ENCODE measurements at regions not wholly inside any gene's neighbourhood (a gene's known extent, or its start where the extent isn't known, plus 50 kb on each side); places are given as distances from the start of the nearest gene placed in this dataset.

DNA sequence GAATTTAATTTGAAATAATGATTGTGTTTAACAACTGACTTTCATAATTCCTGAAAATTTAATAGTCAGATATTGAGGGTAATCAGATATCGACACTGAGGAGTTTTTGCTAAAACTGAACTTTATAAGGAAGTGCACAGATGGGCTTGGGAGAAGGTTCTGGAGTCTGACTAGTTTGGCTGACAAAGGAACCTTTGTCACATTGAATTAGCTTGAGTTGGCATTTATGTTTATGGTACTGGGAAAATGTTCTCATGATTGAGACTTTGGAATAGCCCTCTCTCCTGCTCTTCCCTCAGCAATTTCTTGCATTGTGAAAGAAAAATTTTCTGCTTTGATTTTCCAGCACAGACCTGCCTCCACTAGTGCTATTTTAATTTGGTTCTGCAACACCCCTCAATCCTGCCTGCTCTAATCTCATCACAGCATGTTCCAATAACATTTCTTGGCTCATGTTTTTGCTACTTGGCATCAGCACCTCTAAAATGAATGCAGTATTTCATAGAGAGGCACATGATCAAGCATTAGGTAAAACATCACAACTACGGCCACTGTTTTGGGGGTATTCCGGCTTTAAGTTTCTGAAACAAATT is 133.9 kb upstream of the FSHR start:
- Histone ChIP-seq H3K36me3 (ENCODE audit: control insufficient read depth, insufficient read depth, low read length) (no peaks in the 10 kb centered on the region), H3K27me3 (replicated peaks; ENCODE audit: control insufficient read depth, insufficient read depth, low read length) (no peaks in the 10 kb centered on the region), H3K4me3 (replicated peaks; ENCODE audit: low read depth, low read length) (no peak overlapping the region)
- TF ChIP-seq CTCF (IDR thresholded peaks at IDR 0.05; ENCODE audit: insufficient read depth, low read length, poor library complexity, severe bottlenecking): no peak
- DNase-seq (ENCODE audit: extremely low read depth, insufficient read length): no peak

DNA sequence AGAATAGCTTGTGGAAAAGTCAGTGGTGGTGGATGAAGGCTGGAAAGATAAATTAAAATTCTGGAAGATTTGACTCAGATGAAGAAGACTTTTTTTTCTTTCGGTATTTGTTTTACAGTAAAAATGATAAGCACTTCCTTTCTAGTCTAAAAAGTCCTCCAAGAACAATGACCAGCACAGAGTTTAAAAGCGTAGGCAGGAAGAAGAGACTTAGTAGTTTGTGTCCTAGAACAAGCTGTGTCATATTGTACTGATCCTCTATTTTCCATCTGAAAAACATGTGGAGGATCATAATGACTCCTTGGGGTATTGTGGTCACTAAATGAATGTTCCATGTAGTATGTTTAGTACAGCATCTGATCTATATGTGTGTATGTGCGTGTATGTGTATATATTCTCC is 132.4 kb upstream of the FSHR start:
- no peak for DNase-seq (ENCODE audit: extremely low read depth, insufficient read length)
- Histone ChIP-seq H3K27me3 (replicated peaks; ENCODE audit: control insufficient read depth, insufficient read depth, low read length) (no peaks in the 10 kb centered on the region), H3K4me3 (replicated peaks; ENCODE audit: low read depth, low read length) (no peak overlapping the region), H3K36me3 (ENCODE audit: control insufficient read depth, insufficient read depth, low read length) (no peaks in the 10 kb centered on the region)
- no peak for TF ChIP-seq CTCF (IDR thresholded peaks at IDR 0.05; ENCODE audit: insufficient read depth, low read length, poor library complexity, severe bottlenecking)

GRCh38 chr2:49286045-49286444 is 131.7 kb upstream of the FSHR start:
- TF ChIP-seq CTCF (IDR thresholded peaks at IDR 0.05; ENCODE audit: insufficient read depth, low read length, poor library complexity, severe bottlenecking): no peak
- Histone ChIP-seq H3K27me3 (replicated peaks; ENCODE audit: control insufficient read depth, insufficient read depth, low read length) (no peaks in the 10 kb centered on the region), H3K36me3 (ENCODE audit: control insufficient read depth, insufficient read depth, low read length) (no peaks in the 10 kb centered on the region), H3K4me3 (replicated peaks; ENCODE audit: low read depth, low read length) (no peak overlapping the region)
- DNase-seq (ENCODE audit: extremely low read depth, insufficient read length): no peak

- no peaks in the 10 kb centered on the region for H3K36me3 ChIP-seq (ENCODE audit: control insufficient read depth, insufficient read depth, low read length)
- no peak for TF ChIP-seq CTCF (IDR thresholded peaks at IDR 0.05; ENCODE audit: insufficient read depth, low read length, poor library complexity, severe bottlenecking)
- no peaks in the 10 kb centered on the region for H3K27me3 ChIP-seq (replicated peaks; ENCODE audit: control insufficient read depth, insufficient read depth, low read length)
- DNase-seq (ENCODE audit: extremely low read depth, insufficient read length): no peak
- no peak overlapping the region for H3K4me3 ChIP-seq (replicated peaks; ENCODE audit: low read depth, low read length)
Observed at GRCh38 chr2:49278561-49278960, 124.2 kb upstream of the FSHR start.

- Histone ChIP-seq H3K27me3 (replicated peaks; ENCODE audit: control insufficient read depth, insufficient read depth, low read length) (no peaks in the 10 kb centered on the region), H3K4me3 (replicated peaks; ENCODE audit: low read depth, low read length) (no peak overlapping the region), H3K36me3 (ENCODE audit: control insufficient read depth, insufficient read depth, low read length) (no peaks in the 10 kb centered on the region)
- DNase-seq (ENCODE audit: extremely low read depth, insufficient read length): no peak
- TF ChIP-seq CTCF (IDR thresholded peaks at IDR 0.05; ENCODE audit: insufficient read depth, low read length, poor library complexity, severe bottlenecking): no peak
Observed at GRCh38 chr2:49278141-49278540, 123.8 kb upstream of the FSHR start.

DNA sequence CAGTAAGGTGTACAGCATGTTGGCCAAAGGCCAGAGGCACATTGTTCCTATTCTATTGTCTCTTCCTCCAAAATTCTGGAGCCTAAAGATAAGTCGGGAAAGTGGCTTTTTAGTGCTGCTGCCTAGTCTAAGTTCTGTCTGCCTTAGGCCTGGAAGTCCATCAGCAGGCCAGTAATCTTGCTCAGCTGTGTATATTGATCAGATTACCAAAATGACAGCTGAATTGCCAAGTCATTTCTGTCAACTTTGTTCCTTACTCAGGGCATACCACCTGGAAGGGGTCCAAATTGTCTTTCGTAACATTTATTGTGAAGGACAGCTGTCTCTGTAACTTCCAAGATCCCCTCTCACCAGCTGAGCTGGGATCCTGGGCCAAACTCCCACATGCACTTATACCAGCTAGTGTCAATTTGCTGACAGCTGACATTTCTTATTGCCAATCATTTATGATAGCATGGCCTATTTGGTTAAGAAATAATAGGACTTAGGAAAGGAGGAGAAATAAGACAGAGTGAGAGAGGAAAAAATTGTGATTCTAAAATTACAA is 116.8 kb upstream of the FSHR start:
- Histone ChIP-seq H3K4me3 (replicated peaks; ENCODE audit: low read depth, low read length) (no peak overlapping the region), H3K36me3 (ENCODE audit: control insufficient read depth, insufficient read depth, low read length) (no peaks in the 10 kb centered on the region), H3K27me3 (replicated peaks; ENCODE audit: control insufficient read depth, insufficient read depth, low read length) (no peaks in the 10 kb centered on the region)
- no peak for DNase-seq (ENCODE audit: extremely low read depth, insufficient read length)
- no peak for TF ChIP-seq CTCF (IDR thresholded peaks at IDR 0.05; ENCODE audit: insufficient read depth, low read length, poor library complexity, severe bottlenecking)

Measured in GM06990 (cell line).